Nephron (organoid): ENCODE measurements at regions not wholly inside any gene's neighbourhood (a gene's known extent, or its start where the extent isn't known, plus 50 kb on each side); places are given as distances from the start of the nearest gene placed in this dataset.

Experiments used
- H3K27ac Mint-ChIP-seq, 3 experiments: 2 replicates each; pipeline ENCODE4 v1.8.0; 2020; ENCODE audit warnings: mixed read lengths in 3 of 3, mild to moderate bottlenecking in 2 of 3, moderate library complexity in 1 of 3
- H3K27me3 Mint-ChIP-seq: 2 replicates; pipeline ENCODE4 v1.8.0; 2021; ENCODE audit warnings: low read depth, mild to moderate bottlenecking, moderate library complexity, mixed read lengths
- H3K36me3 Mint-ChIP-seq: 2 replicates; pipeline ENCODE4 v1.8.0; 2020; ENCODE audit warnings: low read depth, mixed read lengths
- H3K4me1 Mint-ChIP-seq: 2 replicates; pipeline ENCODE4 v1.8.0; 2020; ENCODE audit warnings: mixed read lengths
- H3K4me3 Mint-ChIP-seq, 3 experiments: 2 replicates each; pipeline ENCODE4 v1.8.0; 2020; ENCODE audit warnings: mild to moderate bottlenecking in 3 of 3, mixed read lengths in 3 of 3, moderate library complexity in 2 of 3
- H3K9me3 Mint-ChIP-seq: 2 replicates; pipeline ENCODE4 v1.8.0; 2020; ENCODE audit warnings: mixed read lengths
- CTCF ChIP-seq, 3 experiments: fragments of 200-600 bp; sonication (generic); IDR thresholded peaks; one replicate each; pipeline ENCODE4 v1.5.0; 2021; ENCODE audit warnings: antibody characterized with exemption in 3 of 3; ENCODE audit not compliant: unreplicated experiment in 3 of 3

- Mint-ChIP-seq H3K9me3 (no peaks in the 10 kb centered on the region), H3K27me3 (no peaks in the 10 kb centered on the region), H3K36me3 (no peaks in the 10 kb centered on the region), H3K4me1 (peaks cover 13% of the 10 kb centered on the region), H3K4me3 (no peak overlapping the region), H3K27ac (peak overlapping the region; percentile 82 to 96 (median 89))
- TF ChIP-seq CTCF (IDR thresholded peaks at IDR 0.05; ENCODE audit: unreplicated experiment in 3 of 3), result no peak
These were observed 296.8 kb upstream of the RSPO3 start for GRCh38 chr6:126821706-126822105.

- Mint-ChIP-seq H3K27me3 (no peaks in the 10 kb centered on the region), H3K9me3 (no peaks in the 10 kb centered on the region), H3K27ac (peak overlapping the region in 1 of 3 experiments; percentile 27), H3K4me3 (no peak overlapping the region), H3K36me3 (no peaks in the 10 kb centered on the region), H3K4me1 (peaks cover 13% of the 10 kb centered on the region)
- no peak for TF ChIP-seq CTCF (IDR thresholded peaks at IDR 0.05; ENCODE audit: unreplicated experiment in 3 of 3)
These were observed 294.2 kb upstream of the RSPO3 start for GRCh38 chr6:126824226-126824625.

- no peak overlapping the region for H3K4me3 Mint-ChIP-seq
- H3K4me1 Mint-ChIP-seq, result peaks cover 13% of the 10 kb centered on the region
- no peak for TF ChIP-seq CTCF (IDR thresholded peaks at IDR 0.05; ENCODE audit: unreplicated experiment in 3 of 3)
- no peak overlapping the region for H3K27ac Mint-ChIP-seq
- H3K36me3 Mint-ChIP-seq, result no peaks in the 10 kb centered on the region
- H3K27me3 Mint-ChIP-seq, result no peaks in the 10 kb centered on the region
- no peaks in the 10 kb centered on the region for H3K9me3 Mint-ChIP-seq
These were observed 293.7 kb upstream of the RSPO3 start for GRCh38 chr6:126824815-126825214.

- Mint-ChIP-seq H3K4me3 (no peak overlapping the region), H3K36me3 (no peaks in the 10 kb centered on the region), H3K4me1 (peaks cover 6% of the 10 kb centered on the region), H3K27ac (peak overlapping the region in 1 of 3 experiments; percentile 26), H3K9me3 (no peaks in the 10 kb centered on the region), H3K27me3 (no peaks in the 10 kb centered on the region)
- TF ChIP-seq CTCF (IDR thresholded peaks at IDR 0.05; ENCODE audit: unreplicated experiment in 3 of 3), result no peak
These were observed 292.2 kb upstream of the RSPO3 start for GRCh38 chr6:126826166-126826714.

- Mint-ChIP-seq H3K4me1 (peaks cover 6% of the 10 kb centered on the region), H3K27ac (no peak overlapping the region), H3K9me3 (no peaks in the 10 kb centered on the region), H3K4me3 (no peak overlapping the region), H3K27me3 (no peaks in the 10 kb centered on the region), H3K36me3 (no peaks in the 10 kb centered on the region)
- no peak for TF ChIP-seq CTCF (IDR thresholded peaks at IDR 0.05; ENCODE audit: unreplicated experiment in 3 of 3)
These were observed 287.0 kb upstream of the RSPO3 start for GRCh38 chr6:126831461-126831860.

GRCh38 chr6:126842769-126843168 is 275.7 kb upstream of the RSPO3 start:
- TF ChIP-seq CTCF (IDR thresholded peaks at IDR 0.05; ENCODE audit: unreplicated experiment in 3 of 3), result no peak
- Mint-ChIP-seq H3K4me1 (peaks cover 15% of the 10 kb centered on the region), H3K27me3 (no peaks in the 10 kb centered on the region), H3K27ac (peak overlapping the region in 1 of 3 experiments; percentile 70), H3K4me3 (no peak overlapping the region), H3K36me3 (peaks cover 5% of the 10 kb centered on the region), H3K9me3 (peaks cover 15% of the 10 kb centered on the region)
